DLD1 (cell line): ENCODE measurements at regions not wholly inside any gene's neighbourhood (a gene's known extent, or its start where the extent isn't known, plus 50 kb on each side); places are given as distances from the start of the nearest gene placed in this dataset.

Source experiments
- in situ Hi-C: cut with HindIII; loops from 2 replicates; pipeline ENCODE4 v1.10.0; 2017; ENCODE audit warnings: low sequenced_read_pairs

- in situ Hi-C loops: no loop called here
Observed at GRCh38 chr9:129507805-129508204, 113.1 kb downstream of the C9orf50 start.

- in situ Hi-C loops: no loop called here
Observed at GRCh38 chr9:129506892-129507291, 114.0 kb downstream of the C9orf50 start.

- in situ Hi-C loops: no loop called here
Observed at GRCh38 chr9:129506041-129506440, 114.9 kb downstream of the C9orf50 start.

- in situ Hi-C loops: no loop called here
Observed at GRCh38 chr9:129505270-129505902, 115.5 kb downstream of the C9orf50 start.

- in situ Hi-C loops: no loop called here
Observed at GRCh38 chr9:129504404-129504803, 116.5 kb downstream of the C9orf50 start.

- in situ Hi-C loops: no loop called here
Observed at GRCh38 chr9:129501771-129502319, 119.1 kb downstream of the C9orf50 start.

GRCh38 chr9:129500863-129501770 is 119.8 kb downstream of the C9orf50 start:
- in situ Hi-C loops: no loop called here

GRCh38 chr9:129500161-129500862 is 120.6 kb downstream of the C9orf50 start:
- in situ Hi-C loops: no loop called here

- in situ Hi-C loops: no loop called here
Observed at GRCh38 chr9:129498451-129499384, 122.2 kb downstream of the C9orf50 start.

GRCh38 chr9:129497813-129498450 is 123.0 kb downstream of the C9orf50 start:
- in situ Hi-C loops: no loop called here

GRCh38 chr9:129497005-129497812 is 123.7 kb downstream of the C9orf50 start:
- in situ Hi-C loops: no loop called here

- in situ Hi-C loops: no loop called here
Observed at GRCh38 chr9:129496473-129497004, 124.4 kb downstream of the C9orf50 start.

GRCh38 chr9:129495620-129496472 is 125.1 kb downstream of the C9orf50 start:
- in situ Hi-C loops: no loop called here

- in situ Hi-C loops: no loop called here
Observed at GRCh38 chr9:129494113-129494789, 126.7 kb downstream of the C9orf50 start.

- in situ Hi-C loops: no loop called here
Observed at GRCh38 chr9:129493706-129494047, 127.2 kb downstream of the C9orf50 start.

GRCh38 chr9:129493002-129493705 is 127.7 kb downstream of the C9orf50 start:
- in situ Hi-C loops: no loop called here

- in situ Hi-C loops: no loop called here
Observed at GRCh38 chr9:129491487-129491855, 129.4 kb downstream of the C9orf50 start.
